GM21529 (cell line): ENCODE measurements at regions not wholly inside any gene's neighbourhood (a gene's known extent, or its start where the extent isn't known, plus 50 kb on each side); places are given as distances from the start of the nearest gene placed in this dataset.
"Not testable (repeated sequence)": the region's sequence is repeated elsewhere in the genome, so short reads cannot be mapped to it uniquely, and the experiment has no call there.

Experiments used
- ATAC-seq: cut with Tn5 transposase; IDR thresholded peaks from one replicate; pipeline ENCODE4 v1.9.1; 2021; ENCODE audit not compliant: unreplicated experiment

DNA sequence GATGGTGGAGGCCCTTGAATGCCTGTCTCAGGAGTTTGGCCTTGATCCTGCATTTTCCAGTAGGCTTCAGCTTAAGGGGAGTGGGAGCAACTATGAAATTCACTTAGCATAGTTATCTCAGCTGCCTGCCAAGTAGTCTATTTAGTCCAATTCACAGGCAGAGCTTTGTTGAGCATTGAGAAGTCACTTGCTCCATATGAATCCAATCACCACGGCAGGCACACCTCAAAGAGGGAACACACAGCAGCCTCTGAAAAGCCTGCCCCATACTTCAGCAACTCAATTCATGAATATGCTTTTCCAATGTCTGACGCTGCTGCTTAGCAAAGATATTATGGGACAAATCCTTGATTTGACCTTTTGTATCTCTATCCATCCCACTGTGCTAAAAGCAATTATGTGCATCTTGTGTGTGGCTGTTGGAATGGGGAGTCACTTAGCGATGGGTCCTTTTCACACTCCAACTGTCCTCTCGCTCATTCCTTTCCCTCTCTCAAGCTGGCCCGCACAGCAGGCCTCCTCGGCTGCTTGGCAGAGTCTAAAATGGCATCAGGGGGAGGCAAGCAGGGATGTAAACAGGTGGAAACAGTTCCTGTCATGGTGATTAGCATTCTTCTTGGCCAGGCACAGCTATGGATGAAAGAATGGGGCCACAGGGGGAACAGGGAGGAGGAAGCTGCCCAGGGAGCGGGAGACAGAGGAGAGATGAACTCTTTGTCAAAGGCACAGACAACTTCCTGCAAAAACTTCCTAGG is 56.0 kb upstream of the LRPPRC start:
- ATAC-seq = no peak

DNA sequence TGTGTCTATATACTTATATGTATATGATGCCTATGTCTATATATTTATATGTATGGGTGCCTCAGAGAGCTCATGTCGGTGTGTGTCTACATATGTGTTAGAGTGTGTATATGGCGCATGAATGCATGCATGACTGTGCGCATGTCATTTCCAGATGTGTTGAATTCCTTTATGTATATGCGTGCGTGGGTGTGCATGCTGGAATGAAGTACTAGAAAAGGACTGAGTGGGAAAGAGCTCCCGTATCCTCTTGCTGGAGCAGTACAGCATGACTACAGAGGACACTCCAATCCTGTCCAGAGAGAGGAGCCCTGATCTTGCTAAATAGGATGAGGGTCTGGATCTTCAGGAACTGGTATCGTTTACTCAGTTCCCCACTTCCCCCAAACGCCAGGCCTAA is 56.8 kb upstream of the LRPPRC start:
- ATAC-seq = no peak

DNA sequence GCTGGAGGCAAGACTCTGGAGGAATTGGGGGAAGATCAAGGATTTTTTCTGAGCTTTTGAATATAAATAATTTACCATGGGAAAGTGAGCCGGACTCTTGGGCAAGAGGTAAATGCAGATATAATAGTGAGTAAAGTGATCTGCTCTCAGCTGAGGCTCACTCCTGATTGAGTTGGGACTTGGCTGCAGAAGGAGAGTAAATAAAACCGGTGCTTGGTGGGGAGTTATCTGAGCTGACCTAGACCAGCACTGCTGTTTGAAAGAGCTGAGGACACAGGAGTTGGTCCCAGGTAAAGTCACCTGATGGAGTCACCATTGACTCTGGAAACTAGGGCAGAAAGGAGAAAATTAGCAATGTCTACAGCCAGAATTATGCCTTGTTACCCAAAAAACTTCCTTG is 57.3 kb upstream of the LRPPRC start:
- ATAC-seq = no peak

DNA sequence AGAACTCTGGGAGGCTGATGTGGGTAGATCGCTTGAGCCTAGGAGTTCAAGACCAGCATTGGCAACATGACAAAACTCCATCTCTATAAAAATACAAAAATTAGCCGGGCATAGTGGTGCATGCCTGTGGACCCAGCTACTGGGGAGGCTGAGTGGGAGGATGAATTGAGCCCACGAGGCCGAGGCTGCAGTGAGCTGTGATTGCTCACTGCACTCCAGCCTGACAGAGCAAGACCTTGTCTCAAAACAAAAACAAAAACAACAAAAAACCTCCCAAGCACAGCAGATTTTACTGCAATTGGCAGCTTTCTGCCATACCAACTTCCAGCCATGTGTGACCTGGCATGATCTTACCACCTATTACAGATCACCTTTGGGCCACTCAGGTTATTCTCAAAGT is 57.7 kb upstream of the LRPPRC start:
- no peak for ATAC-seq

DNA sequence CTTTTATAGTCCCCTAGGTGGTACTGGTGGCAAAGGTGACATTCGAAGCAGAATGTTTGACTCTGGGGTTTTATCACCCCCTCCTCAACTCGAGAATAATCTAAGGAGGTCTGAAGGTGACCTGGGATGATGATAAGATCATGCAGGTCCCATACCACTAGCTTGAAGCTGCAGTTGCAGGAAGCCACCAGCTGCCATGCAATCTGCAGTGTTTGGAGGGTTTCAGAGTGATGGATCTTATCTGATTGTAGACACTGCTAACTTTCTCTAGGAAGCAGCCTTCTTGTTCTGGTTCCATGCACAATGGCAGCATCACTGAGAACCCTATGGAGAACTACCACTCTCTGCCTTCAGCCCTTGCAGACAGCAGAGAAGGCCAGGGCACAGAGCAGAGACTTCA is 59.4 kb upstream of the LRPPRC start:
- no peak for ATAC-seq

DNA sequence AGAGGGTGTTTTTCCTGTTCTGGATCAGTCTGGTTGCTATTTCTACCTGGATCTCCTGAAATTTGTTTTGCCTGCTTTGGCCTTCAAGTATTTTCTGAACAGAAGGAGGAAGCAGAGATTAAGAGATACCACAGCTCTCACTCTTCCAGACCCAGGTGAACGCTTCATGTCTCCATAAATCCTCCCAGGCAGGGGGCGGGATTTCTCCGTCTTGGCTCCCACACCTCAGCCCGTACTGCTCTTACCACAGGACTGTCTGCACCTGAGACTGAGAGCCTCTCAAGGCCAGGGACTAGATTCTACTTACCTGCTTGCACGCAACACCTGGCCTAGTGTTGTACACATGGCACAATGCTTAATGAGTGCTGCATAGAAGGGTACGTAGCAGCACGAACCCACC is 59.9 kb upstream of the LRPPRC start:
- no peak for ATAC-seq

DNA sequence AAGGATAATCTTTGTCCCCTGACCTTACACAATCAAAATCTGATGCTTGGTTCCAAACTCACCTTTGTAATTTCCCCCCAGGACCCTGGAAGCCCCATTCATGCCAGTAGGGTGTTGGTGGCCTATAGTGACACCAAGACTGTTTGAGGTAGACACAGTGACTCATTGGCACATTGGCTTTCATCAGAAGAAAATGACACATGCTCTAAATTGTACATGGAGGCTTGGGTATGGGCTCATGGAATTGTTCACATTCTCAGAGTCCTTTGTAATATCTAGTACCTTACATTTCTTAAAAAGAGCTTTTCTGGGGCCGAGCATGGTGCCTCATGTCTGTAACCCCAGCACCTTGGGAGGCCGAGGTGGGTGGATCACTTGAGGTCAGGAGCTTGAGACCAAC is 61.2 kb upstream of the LRPPRC start:
- ATAC-seq = no peak

DNA sequence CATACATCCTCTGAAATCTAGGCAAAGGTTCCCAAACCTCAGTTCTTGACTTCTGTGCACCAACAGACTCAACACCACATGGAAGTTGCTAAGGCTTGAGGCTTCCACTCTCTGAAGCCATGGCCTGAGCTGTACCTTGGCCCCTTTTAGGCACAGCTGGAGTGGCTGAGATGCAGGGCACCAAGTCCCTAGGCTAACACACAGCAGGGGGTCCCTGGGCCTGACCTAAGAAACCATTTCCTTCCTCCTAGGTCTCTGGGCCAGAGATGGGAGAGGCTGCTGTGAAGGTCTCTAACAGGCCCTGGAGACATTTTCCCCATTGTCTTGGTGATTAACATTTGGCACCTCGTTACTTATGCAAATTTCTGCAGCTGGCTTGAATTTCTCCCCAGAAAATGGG is 64.5 kb upstream of the LRPPRC start:
- ATAC-seq = not testable (repeated sequence)

DNA sequence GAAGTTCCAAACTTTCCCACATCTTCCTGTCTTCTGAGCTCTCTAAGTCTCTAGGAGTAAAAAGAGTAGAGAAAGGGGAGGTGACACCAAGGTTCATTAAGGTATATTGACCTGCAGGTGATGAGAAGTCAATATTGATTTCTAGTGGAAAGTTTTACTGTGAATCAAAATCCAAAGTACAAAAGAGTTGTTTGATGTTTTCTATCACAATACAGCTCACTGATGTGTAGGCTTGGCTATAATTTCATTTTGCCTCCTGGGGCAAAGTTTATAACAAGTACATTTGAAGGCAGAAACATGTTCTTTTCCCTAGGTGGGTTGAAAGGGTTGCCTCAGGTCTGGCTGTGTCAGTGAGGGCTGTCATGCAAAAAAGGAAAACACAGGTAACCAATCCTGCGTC is 65.2 kb upstream of the LRPPRC start:
- no peak for ATAC-seq

DNA sequence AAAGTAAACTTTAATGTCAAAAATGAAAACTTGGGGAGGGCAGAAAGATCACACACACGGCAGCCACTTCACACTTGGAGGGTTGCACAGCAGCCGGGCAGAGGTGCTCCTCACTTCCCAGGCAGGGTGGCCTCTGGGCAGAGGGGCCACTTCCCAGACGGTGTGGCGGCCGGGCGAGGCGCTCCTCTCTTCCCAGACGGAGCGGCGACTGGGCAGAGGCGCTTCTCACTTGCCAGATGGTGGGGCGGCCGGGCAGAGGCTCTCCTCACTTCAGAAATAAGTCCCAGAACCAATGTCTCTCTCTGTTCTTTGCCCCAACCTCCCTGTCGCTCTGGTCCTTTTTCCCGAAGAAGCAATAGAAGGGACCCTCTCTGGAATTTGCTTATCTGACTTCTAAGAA is 65.7 kb upstream of the LRPPRC start:
- no peak for ATAC-seq

DNA sequence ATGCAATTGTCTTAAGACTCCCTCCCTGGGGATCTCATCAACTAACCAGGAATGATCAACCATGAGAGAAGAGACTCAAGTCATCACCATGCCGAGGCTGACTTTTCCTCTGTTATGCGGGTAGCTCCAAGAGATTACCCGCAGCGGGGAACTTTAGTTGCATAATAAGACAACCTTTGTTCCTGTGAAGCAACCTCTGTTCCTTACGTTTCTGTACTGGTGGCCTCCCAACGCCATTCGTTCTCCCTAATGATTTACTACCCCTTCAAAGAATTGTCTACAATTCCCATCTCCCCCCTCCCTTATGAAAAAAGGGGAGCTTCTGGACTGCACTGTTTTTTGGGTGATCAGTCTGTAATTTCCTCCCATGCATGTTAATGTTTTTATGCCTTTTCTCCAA is 66.1 kb upstream of the LRPPRC start:
- ATAC-seq = no peak

DNA sequence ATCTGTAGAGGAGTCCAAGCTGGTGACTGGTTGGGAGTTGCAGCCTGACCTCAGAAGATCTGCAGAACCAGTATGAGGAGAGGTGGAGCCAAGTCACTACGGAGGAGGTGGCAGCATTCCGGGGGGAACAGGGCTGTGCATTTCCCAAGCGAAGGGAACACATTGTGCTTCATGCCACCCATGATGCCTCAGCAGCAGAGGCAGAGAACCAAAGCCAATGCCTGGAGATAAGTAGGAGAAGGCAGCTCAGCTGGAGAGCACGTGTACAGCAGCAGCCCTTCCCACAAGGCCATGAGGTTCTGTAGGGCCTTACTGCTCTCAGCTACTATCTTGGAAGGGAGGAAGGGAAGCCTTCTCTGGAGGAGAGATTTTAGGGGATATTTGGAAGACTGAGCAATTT is 67.2 kb upstream of the LRPPRC start:
- ATAC-seq = no peak

DNA sequence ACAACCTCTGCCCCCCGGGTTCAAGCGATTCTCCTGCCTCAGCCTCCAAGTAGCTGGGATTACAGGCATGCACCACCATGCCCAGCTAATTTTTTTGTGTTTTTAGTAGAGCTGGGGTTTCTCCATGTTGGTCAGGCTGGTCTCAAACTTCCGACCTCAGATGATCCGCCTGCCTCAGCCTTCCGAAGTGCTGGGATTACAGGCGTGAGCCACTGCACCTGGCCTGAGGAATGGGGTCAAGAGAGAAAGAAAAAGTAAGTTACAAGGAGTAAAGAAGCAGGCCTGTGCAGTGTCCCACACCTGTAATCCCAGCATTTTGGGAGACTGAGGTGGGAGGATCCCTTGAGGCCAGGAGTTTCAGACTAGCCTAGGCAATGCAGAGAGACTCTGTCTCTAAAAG is 68.5 kb upstream of the LRPPRC start:
- ATAC-seq = not testable (repeated sequence)

DNA sequence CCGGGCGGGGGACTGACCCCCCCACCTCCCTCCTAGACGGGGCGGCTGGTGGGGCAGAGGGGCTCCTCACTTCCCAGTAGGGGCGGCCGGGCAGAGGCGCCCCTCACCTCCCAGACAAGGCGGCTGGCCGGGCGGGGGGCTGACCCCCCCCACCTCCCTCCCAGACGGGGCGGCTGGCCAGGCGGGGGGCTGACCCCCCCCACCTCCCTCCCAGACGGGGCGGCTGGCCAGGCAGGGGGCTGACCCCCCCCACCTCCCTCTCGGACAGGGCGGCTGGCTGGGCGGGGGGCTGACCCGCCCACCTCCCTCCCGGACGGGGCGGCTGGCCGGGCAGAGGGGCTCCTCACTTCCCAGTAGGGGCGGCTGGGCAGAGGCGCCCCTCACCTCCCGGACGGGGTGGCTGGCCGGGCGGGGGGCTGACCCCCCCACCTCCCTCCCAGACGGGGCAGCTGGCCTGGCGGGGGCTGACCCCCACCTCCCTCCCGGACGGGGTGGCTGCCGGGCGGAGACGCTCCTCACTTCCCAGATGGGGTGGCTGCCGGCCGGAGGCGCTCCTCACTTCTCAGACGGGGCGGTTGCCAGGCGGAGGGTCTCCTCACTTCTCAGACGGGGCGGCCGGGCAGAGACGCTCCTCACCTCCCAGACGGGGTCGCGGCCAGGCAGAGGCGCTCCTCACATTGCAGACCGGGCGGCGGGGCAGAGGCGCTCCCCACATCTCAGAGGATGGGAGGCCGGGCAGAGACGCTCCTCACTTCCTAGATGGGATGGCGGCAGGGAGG is 71.4 kb upstream of the LRPPRC start:
- not testable (repeated sequence) for ATAC-seq

DNA sequence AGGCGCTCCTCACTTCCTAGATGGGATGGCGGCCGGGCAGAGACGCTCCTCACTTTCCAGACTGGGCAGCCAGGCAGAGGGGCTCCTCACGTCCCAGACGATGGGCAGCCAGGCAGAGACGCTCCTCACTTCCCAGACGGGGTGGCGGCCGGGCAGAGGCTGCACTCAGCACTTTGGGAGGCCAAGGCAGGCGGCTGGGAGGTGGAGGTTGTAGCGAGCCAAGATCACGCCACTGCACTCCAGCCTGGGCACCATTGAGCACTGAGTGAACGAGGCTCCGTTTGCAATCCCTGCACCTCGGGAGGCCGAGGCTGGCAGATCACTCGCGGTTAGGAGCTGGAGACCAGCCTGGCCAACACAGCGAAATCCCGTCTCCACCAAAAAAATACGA is 72.0 kb upstream of the LRPPRC start:
- not testable (repeated sequence) for ATAC-seq

DNA sequence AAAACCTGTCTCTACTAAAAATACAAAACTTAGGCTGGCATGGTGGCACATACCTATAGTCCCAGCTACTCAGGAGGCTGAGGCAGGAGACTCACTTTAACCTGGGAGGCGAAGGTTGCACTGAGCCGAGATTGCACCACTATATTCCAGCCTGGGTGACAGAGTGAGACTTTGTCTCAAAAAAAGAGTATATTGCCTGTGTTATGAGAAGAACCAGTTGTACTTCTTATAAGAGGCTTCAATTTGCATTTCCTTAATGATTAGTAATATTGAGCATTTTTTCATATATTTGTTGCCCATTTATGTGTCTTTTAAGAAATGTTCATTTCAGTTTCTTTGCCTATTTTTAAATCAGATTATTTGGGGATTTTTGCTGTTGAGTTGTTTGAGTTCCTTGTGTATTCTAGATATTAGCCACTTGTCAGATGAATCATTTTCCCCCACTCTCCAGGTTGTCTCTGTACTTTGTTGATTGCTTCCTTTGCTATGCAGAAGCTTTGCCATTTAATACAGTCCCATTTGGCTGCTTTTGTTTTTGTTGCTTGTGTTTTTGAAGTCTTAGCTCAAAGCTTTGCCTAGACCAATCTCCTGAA is 75.8 kb upstream of the LRPPRC start:
- peak; percentile 41 for ATAC-seq

DNA sequence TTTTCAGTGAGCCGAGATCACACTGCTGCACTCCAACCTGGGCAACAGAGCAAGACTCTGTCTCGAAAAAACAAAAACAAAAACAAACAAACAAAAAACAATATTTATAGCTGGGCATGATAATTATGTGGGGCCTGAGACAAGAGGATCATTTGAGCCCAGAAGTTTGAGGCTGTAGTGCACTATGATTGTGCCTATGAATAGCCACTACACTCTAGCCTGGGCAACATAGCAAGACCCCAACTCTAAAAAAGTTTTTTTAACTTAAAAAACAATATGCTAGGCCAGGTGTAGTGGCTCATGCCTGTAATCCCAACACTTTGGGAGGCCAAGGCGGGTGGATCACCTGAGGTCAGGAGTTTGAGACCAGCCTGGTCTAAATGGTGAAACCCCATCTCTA is 77.9 kb upstream of the LRPPRC start:
- ATAC-seq = not testable (repeated sequence)

DNA sequence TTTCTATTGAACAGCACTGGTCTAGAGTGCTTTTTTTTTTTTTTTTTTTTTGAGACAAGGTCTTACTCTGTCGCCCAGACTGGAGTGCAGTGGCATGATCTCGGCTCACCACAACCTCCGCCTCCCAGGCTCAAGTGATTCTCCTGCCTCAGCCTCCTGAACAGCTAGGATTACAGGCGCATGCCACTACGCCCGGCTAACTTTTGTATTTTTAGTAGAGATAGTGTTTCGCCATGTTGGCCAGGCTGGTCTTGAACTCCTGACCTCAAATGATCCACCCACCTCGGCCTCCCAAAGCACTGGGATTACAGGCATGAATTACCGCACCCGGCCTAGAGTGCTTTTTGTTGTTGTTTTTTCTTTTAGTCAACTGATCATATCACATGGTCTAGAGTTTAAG is 79.0 kb upstream of the LRPPRC start:
- ATAC-seq = not testable (repeated sequence)

DNA sequence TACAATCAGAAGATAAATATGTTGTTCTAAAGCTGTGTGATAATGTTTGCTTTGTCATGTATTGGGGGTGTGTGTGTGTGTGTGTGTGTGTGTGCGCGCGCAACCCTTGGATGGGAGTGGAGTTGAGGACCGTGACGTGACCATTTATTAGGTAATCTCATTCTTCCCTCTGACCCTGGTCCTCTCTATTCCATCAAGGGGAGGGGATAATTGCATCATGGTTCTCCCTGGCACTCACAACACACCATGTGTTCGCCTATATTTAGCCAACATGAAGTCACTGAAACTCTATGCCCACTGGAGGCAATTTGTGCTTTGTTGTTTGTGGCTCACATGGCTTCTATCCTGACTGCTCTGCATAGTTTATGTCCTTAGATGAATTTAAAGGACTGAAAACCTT is 79.8 kb upstream of the LRPPRC start:
- ATAC-seq = no peak

DNA sequence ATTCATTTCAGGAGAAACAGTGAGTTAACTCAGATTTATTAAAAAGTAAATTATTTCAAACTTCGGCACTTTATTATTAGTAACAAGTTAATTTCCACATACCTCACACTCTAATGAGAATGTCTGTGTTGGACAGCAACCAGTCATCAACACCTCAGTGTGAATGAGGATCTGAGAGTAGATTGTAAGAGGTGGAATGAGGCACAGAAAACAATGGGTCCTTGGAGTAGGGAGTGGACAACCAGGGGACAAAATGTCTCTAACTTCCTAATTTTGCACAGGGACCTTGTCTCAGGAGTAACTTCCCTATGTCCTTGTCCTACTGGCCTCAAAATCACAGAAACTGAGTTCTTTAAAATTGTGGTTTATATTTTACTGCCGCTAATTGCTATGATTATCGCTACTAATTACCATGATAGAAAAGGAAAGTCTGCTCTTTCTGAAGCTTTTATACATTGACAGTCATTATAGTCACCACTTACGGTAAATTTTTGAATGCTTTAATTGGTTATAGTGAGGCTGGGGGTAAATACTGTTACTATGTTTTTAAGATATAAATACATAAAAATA is 82.2 kb upstream of the LRPPRC start:
- ATAC-seq = no peak

DNA sequence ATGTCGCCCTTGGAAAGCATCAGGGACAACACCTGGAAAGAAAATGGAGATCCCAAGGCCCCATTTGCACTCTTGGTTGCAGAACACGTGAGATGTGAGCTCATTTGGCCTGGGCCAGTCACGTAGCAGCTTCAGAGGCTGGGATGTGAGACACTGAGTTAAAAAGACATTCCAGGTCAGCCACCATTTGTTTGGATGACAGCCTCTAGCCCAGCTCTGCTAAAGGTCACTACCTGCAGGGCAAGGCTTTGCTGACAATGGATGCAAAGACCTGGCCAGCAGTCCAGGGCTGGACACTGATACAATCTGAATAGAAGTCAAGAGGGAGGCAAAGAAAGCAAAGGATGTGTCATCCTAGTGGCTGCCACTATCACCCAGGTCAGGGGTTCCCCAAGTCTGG is 83.9 kb upstream of the LRPPRC start:
- ATAC-seq = no peak

DNA sequence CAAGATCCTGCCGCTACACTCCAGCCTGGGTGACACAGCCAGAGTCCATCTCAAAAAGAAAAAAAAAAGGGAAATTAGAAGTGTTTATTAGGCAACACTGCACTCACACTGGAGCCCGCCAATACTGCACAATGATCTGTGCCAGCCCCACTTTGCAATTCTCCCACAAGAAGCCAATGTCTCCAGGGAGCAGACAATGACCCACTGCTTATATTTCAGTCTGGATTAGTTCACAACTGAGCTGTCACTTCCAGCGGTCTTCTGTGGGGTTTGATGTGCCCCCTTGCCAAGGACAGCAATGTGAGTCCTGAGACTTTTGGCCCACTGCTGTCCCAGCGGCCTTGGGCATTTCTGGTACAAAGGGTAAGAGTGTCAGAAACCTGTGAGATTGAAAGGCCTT is 85.6 kb upstream of the PPM1B start:
- ATAC-seq = no peak
